ENCODE measurements at regions not wholly inside any gene's neighbourhood (a gene's known extent, or its start where the extent isn't known, plus 50 kb on each side); places are given as distances from the start of the nearest gene placed in this dataset.

- Histone ChIP-seq H3K4me3 (ENCODE audit: low read length) (no peak overlapping the region), H3K27me3 (ENCODE audit: insufficient read depth, low read length) (no peaks in the 10 kb centered on the region), H3K36me3 (ENCODE audit: insufficient read depth, low read depth, low read length) (no peaks in the 10 kb centered on the region), H3K4me1 (ENCODE audit: insufficient read depth, low read length) (no peaks in the 10 kb centered on the region), H3K27ac (ENCODE audit: low read length) (no peak overlapping the region), H3K9ac (ENCODE audit: low read depth, low read length) (no peak overlapping the region), H3K9me3 (ENCODE audit: insufficient read depth, low read depth, low read length) (no peaks in the 10 kb centered on the region)
Observed at GRCh38 chr13:66068683-66069082, 1161.5 kb downstream of the PCDH9 start.

GRCh38 chr13:66048888-66049287 lies 1181.2 kb downstream of the PCDH9 start:
- H3K4me1 ChIP-seq (ENCODE audit: insufficient read depth, low read length), result no peaks in the 10 kb centered on the region
- no peaks in the 10 kb centered on the region for H3K9me3 ChIP-seq (ENCODE audit: insufficient read depth, low read depth, low read length)
- H3K9ac ChIP-seq (ENCODE audit: low read depth, low read length), result no peak overlapping the region
- H3K27ac ChIP-seq (ENCODE audit: low read length), result no peak overlapping the region
- no peaks in the 10 kb centered on the region for H3K36me3 ChIP-seq (ENCODE audit: insufficient read depth, low read depth, low read length)
- no peak overlapping the region for H3K4me3 ChIP-seq (ENCODE audit: low read length)
- H3K27me3 ChIP-seq (ENCODE audit: insufficient read depth, low read length), result no peaks in the 10 kb centered on the region

GRCh38 chr13:66040506-66040905 lies 1189.6 kb downstream of the PCDH9 start:
- peaks cover 2% of the 10 kb centered on the region; the same call in 1 of the 2 replicates for H3K4me1 ChIP-seq (ENCODE audit: insufficient read depth, low read length)
- no peaks in the 10 kb centered on the region for H3K27me3 ChIP-seq (ENCODE audit: insufficient read depth, low read length)
- no peaks in the 10 kb centered on the region for H3K36me3 ChIP-seq (ENCODE audit: insufficient read depth, low read depth, low read length)
- H3K4me3 ChIP-seq (ENCODE audit: low read length), result no peak overlapping the region
- H3K27ac ChIP-seq (ENCODE audit: low read length), result no peak overlapping the region
- no peak overlapping the region for H3K9ac ChIP-seq (ENCODE audit: low read depth, low read length)
- H3K9me3 ChIP-seq (ENCODE audit: insufficient read depth, low read depth, low read length), result no peaks in the 10 kb centered on the region

- Histone ChIP-seq H3K4me1 (ENCODE audit: insufficient read depth, low read length) (peaks cover 17% of the 10 kb centered on the region), H3K4me3 (ENCODE audit: low read length) (no peak overlapping the region)
Observed at GRCh38 chr13:66037096-66037495, 1193.0 kb downstream of the PCDH9 start.

GRCh38 chr13:66036636-66037035 lies 1193.5 kb downstream of the PCDH9 start:
- H3K27ac ChIP-seq (ENCODE audit: low read length), result no peak overlapping the region
- no peak overlapping the region for H3K4me3 ChIP-seq (ENCODE audit: low read length)
- H3K27me3 ChIP-seq (ENCODE audit: insufficient read depth, low read length), result no peaks in the 10 kb centered on the region
- no peaks in the 10 kb centered on the region for H3K36me3 ChIP-seq (ENCODE audit: insufficient read depth, low read depth, low read length)
- H3K4me1 ChIP-seq (ENCODE audit: insufficient read depth, low read length), result peaks cover 19% of the 10 kb centered on the region
- H3K9me3 ChIP-seq (ENCODE audit: insufficient read depth, low read depth, low read length), result no peaks in the 10 kb centered on the region
- no peak overlapping the region for H3K9ac ChIP-seq (ENCODE audit: low read depth, low read length)

More at GRCh38 chr13:66037096-66037495, 1193.0 kb downstream of the PCDH9 start:
- Histone ChIP-seq H3K36me3 (ENCODE audit: insufficient read depth, low read depth, low read length) (no peaks in the 10 kb centered on the region), H3K9me3 (ENCODE audit: insufficient read depth, low read depth, low read length) (no peaks in the 10 kb centered on the region), H3K27ac (ENCODE audit: low read length) (no peak overlapping the region), H3K9ac (ENCODE audit: low read depth, low read length) (no peak overlapping the region), H3K27me3 (ENCODE audit: insufficient read depth, low read length) (no peaks in the 10 kb centered on the region)

GRCh38 chr13:66036024-66036614 lies 1194.0 kb downstream of the PCDH9 start:
- Histone ChIP-seq H3K27ac (ENCODE audit: low read length) (no peak overlapping the region), H3K4me1 (ENCODE audit: insufficient read depth, low read length) (peaks cover 19% of the 10 kb centered on the region), H3K9me3 (ENCODE audit: insufficient read depth, low read depth, low read length) (no peaks in the 10 kb centered on the region), H3K9ac (ENCODE audit: low read depth, low read length) (no peak overlapping the region), H3K4me3 (ENCODE audit: low read length) (no peak overlapping the region), H3K27me3 (ENCODE audit: insufficient read depth, low read length) (no peaks in the 10 kb centered on the region), H3K36me3 (ENCODE audit: insufficient read depth, low read depth, low read length) (no peaks in the 10 kb centered on the region)

GRCh38 chr13:66033924-66034323 lies 1196.2 kb downstream of the PCDH9 start:
- Histone ChIP-seq H3K9me3 (ENCODE audit: insufficient read depth, low read depth, low read length) (no peaks in the 10 kb centered on the region), H3K4me1 (ENCODE audit: insufficient read depth, low read length) (peaks cover 19% of the 10 kb centered on the region), H3K4me3 (ENCODE audit: low read length) (no peak overlapping the region), H3K9ac (ENCODE audit: low read depth, low read length) (no peak overlapping the region), H3K36me3 (ENCODE audit: insufficient read depth, low read depth, low read length) (no peaks in the 10 kb centered on the region), H3K27ac (ENCODE audit: low read length) (no peak overlapping the region), H3K27me3 (ENCODE audit: insufficient read depth, low read length) (no peaks in the 10 kb centered on the region)

- Histone ChIP-seq H3K27ac (ENCODE audit: low read length) (no peak overlapping the region), H3K4me1 (ENCODE audit: insufficient read depth, low read length) (no peaks in the 10 kb centered on the region), H3K36me3 (ENCODE audit: insufficient read depth, low read depth, low read length) (no peaks in the 10 kb centered on the region)
Observed at GRCh38 chr13:66021846-66022245, 1208.3 kb downstream of the PCDH9 start.

GRCh38 chr13:66014771-66015170 lies 1215.4 kb downstream of the PCDH9 start:
- H3K27ac ChIP-seq (ENCODE audit: low read length), result no peak overlapping the region
- H3K9ac ChIP-seq (ENCODE audit: low read depth, low read length), result no peak overlapping the region
- no peaks in the 10 kb centered on the region for H3K36me3 ChIP-seq (ENCODE audit: insufficient read depth, low read depth, low read length)
- H3K4me1 ChIP-seq (ENCODE audit: insufficient read depth, low read length), result no peaks in the 10 kb centered on the region
- no peaks in the 10 kb centered on the region for H3K27me3 ChIP-seq (ENCODE audit: insufficient read depth, low read length)
- no peak overlapping the region for H3K4me3 ChIP-seq (ENCODE audit: low read length)
- H3K9me3 ChIP-seq (ENCODE audit: insufficient read depth, low read depth, low read length), result no peaks in the 10 kb centered on the region

More at GRCh38 chr13:66021846-66022245, 1208.3 kb downstream of the PCDH9 start:
- H3K4me3 ChIP-seq (ENCODE audit: low read length), result no peak overlapping the region
- H3K27me3 ChIP-seq (ENCODE audit: insufficient read depth, low read length), result no peaks in the 10 kb centered on the region
- H3K9me3 ChIP-seq (ENCODE audit: insufficient read depth, low read depth, low read length), result no peaks in the 10 kb centered on the region
- H3K9ac ChIP-seq (ENCODE audit: low read depth, low read length), result no peak overlapping the region

GRCh38 chr13:66009241-66009640 lies 1220.9 kb downstream of the PCDH9 start:
- Histone ChIP-seq H3K27me3 (ENCODE audit: insufficient read depth, low read length) (no peaks in the 10 kb centered on the region), H3K36me3 (ENCODE audit: insufficient read depth, low read depth, low read length) (no peaks in the 10 kb centered on the region), H3K9ac (ENCODE audit: low read depth, low read length) (no peak overlapping the region), H3K27ac (ENCODE audit: low read length) (no peak overlapping the region), H3K4me1 (ENCODE audit: insufficient read depth, low read length) (no peaks in the 10 kb centered on the region), H3K9me3 (ENCODE audit: insufficient read depth, low read depth, low read length) (no peaks in the 10 kb centered on the region; the same call in 1 of the 2 replicates), H3K4me3 (ENCODE audit: low read length) (no peak overlapping the region)

- no peak overlapping the region for H3K4me3 ChIP-seq (ENCODE audit: low read length)
- H3K27ac ChIP-seq (ENCODE audit: low read length), result no peak overlapping the region
- H3K4me1 ChIP-seq (ENCODE audit: insufficient read depth, low read length), result no peaks in the 10 kb centered on the region
- H3K9me3 ChIP-seq (ENCODE audit: insufficient read depth, low read depth, low read length), result peaks cover 3% of the 10 kb centered on the region; the same call in 1 of the 2 replicates
- no peaks in the 10 kb centered on the region for H3K36me3 ChIP-seq (ENCODE audit: insufficient read depth, low read depth, low read length)
- H3K9ac ChIP-seq (ENCODE audit: low read depth, low read length), result no peak overlapping the region
- no peaks in the 10 kb centered on the region for H3K27me3 ChIP-seq (ENCODE audit: insufficient read depth, low read length)
Observed at GRCh38 chr13:66003558-66003957, 1226.6 kb downstream of the PCDH9 start.

- Histone ChIP-seq H3K4me3 (ENCODE audit: low read length) (no peak overlapping the region), H3K9ac (ENCODE audit: low read depth, low read length) (no peak overlapping the region), H3K4me1 (ENCODE audit: insufficient read depth, low read length) (no peaks in the 10 kb centered on the region), H3K27me3 (ENCODE audit: insufficient read depth, low read length) (no peaks in the 10 kb centered on the region), H3K27ac (ENCODE audit: low read length) (no peak overlapping the region), H3K36me3 (ENCODE audit: insufficient read depth, low read depth, low read length) (no peaks in the 10 kb centered on the region), H3K9me3 (ENCODE audit: insufficient read depth, low read depth, low read length) (peaks cover 3% of the 10 kb centered on the region; the same call in 1 of the 2 replicates)
Observed at GRCh38 chr13:66001140-66001539, 1229.0 kb downstream of the PCDH9 start.
